HEK293T (cell line): ENCODE measurements at regions not wholly inside any gene's neighbourhood (a gene's known extent, or its start where the extent isn't known, plus 50 kb on each side); places are given as distances from the start of the nearest gene placed in this dataset.

Experiments
- BHLHE40 ChIP-seq: fragments of 450-650 bp; IDR thresholded peaks from 2 replicates; pipeline ENCODE4 v1.6.1; 2016; ENCODE audit warnings: mild to moderate bottlenecking, moderate library complexity, borderline replicate concordance
- ELF4 ChIP-seq: fragments of 450-650 bp; IDR thresholded peaks from 2 replicates; pipeline ENCODE4 v1.6.1; 2017; ENCODE audit warnings: antibody characterized with exemption
- FOXK2 ChIP-seq: fragments of 450-650 bp; IDR thresholded peaks from 2 replicates; pipeline ENCODE4 v1.6.1; 2016; ENCODE audit warnings: mild to moderate bottlenecking
- FOXM1 ChIP-seq: fragments of 450-650 bp; IDR thresholded peaks from 2 replicates; pipeline ENCODE4 v1.6.1; 2017; ENCODE audit warnings: mild to moderate bottlenecking, borderline replicate concordance
- HDGF ChIP-seq: fragments of 450-650 bp; IDR thresholded peaks from 2 replicates; pipeline ENCODE4 v1.6.1; 2017; ENCODE audit warnings: antibody characterized with exemption, borderline replicate concordance
- SP1 ChIP-seq: fragments of 450-650 bp; IDR thresholded peaks from 2 replicates; pipeline ENCODE4 v1.6.1; 2017
- TF ChIP-seq, protein P1 (sequence below): fragments of 450-650 bp; IDR thresholded peaks from 2 replicates; pipeline ENCODE4 v1.6.1; 2016

DNA sequence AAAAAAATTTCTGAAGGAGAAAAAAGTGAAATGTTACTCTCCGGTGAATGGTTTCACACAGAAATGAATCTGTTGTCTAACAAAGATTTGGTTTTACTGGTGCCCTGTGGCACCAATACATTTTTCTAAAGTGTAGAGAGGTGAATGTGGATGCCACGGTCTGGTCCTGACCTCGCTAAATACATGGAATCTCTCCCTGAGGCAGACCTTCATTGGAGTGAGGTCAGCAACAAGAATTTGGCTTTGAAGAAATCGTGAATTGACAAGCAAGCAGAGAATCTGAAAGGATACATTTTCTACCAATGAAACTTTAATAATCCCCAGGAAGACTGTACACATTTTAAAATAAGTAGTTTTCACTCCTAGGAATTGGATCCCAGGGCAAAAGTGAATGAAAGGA is 81.2 kb upstream of the OTOGL start:
- no peak for TF ChIP-seq FOXM1
- TF ChIP-seq, protein P1, sequence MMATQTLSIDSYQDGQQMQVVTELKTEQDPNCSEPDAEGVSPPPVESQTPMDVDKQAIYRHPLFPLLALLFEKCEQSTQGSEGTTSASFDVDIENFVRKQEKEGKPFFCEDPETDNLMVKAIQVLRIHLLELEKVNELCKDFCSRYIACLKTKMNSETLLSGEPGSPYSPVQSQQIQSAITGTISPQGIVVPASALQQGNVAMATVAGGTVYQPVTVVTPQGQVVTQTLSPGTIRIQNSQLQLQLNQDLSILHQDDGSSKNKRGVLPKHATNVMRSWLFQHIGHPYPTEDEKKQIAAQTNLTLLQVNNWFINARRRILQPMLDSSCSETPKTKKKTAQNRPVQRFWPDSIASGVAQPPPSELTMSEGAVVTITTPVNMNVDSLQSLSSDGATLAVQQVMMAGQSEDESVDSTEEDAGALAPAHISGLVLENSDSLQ = no peak
- no peak for TF ChIP-seq ELF4
- TF ChIP-seq BHLHE40 = no peak
- TF ChIP-seq FOXK2 = no peak
- TF ChIP-seq HDGF = no peak
- no peak for TF ChIP-seq SP1
